Endometrium (tissue), 2 donors: ENCODE measurements at regions not wholly inside any gene's neighbourhood (a gene's known extent, or its start where the extent isn't known, plus 50 kb on each side); places are given as distances from the start of the nearest gene placed in this dataset.

Experiments
- FAIRE-seq: peaks from 2 replicates; lab custom pipeline; 2012; peaks lifted over from hg19 to GRCh38; lab: Jason Lieb, UNC
- donor health status: control.
- donor health status: control.

GRCh38 chr6:6891125-6891721 lies 216.5 kb upstream of the RREB1 start:
- FAIRE-seq = no peak

DNA sequence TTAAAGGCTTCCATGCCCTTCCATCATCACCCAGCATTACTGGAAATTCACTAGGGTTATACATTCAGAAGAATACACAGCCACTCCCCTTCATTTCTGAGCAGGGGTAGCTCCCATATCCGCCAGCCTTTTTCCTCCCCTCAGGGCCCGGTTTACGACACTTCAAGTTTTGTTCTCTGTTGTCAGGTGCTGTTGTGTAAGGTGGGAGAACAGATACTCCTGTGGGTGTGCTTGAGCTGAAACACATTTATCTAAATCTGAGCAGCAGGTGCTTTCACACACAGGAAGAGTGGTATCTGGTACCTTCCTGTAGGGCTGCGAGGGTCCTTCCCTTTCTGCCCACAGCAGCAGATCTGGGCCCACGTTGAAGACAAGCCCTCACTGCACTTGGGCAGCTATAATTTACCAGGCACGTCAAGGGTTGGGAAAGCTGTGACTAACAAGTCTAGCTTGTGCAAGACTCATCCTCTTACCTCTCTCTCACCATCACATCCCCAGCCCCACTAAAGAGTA lies 215.8 kb upstream of the RREB1 start:
- FAIRE-seq = no peak

GRCh38 chr6:6892744-6893583 lies 214.8 kb upstream of the RREB1 start:
- no peak for FAIRE-seq

DNA sequence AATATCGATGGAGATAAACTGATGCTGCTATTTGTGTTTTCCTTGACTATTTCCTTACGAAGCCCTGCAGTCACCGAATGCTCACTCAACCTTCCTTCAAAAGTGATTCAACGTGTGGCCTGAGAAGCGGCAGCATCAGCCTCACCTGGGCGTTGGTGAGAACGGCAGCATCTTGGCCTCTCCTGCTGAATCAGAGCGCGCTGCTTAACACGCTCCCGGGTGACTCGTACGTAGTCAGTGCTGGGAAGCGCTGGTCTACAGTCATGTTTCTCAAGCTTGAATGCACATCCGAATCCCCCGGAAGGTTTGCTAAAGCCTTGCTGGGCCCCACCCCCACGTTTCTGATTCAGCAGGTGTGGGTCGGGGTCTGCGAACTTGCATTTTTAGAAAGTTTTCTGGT lies 214.1 kb upstream of the RREB1 start:
- FAIRE-seq = no peak

GRCh38 chr6:6895929-6896328 lies 211.8 kb upstream of the RREB1 start:
- no peak for FAIRE-seq

DNA sequence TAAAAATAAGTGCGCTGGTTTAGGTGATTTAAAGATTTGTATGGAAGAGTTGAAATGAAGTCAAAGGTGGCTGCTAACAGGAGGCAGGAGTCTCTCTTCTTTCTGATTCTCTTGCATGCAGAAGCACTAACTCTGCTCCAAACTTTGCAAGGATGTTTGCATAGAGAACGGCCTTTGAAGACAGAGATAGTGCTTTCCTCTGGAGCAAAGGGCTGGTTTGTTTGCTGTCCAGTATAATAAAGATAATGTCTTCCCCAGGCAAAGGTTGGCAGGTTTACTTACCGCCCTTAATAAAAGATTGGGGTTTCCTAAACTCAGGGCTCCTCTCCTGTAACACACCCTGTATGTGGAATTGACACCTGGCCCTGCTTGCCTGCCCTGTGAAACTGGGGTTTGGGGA lies 210.6 kb upstream of the RREB1 start:
- no peak for FAIRE-seq

GRCh38 chr6:6900569-6901204 lies 207.1 kb upstream of the RREB1 start:
- FAIRE-seq = no peak

- no peak for FAIRE-seq
Measured at GRCh38 chr6:6901205-6901719, 206.5 kb upstream of the RREB1 start.

- no peak for FAIRE-seq
Measured at GRCh38 chr6:6901945-6902344, 205.8 kb upstream of the RREB1 start.

DNA sequence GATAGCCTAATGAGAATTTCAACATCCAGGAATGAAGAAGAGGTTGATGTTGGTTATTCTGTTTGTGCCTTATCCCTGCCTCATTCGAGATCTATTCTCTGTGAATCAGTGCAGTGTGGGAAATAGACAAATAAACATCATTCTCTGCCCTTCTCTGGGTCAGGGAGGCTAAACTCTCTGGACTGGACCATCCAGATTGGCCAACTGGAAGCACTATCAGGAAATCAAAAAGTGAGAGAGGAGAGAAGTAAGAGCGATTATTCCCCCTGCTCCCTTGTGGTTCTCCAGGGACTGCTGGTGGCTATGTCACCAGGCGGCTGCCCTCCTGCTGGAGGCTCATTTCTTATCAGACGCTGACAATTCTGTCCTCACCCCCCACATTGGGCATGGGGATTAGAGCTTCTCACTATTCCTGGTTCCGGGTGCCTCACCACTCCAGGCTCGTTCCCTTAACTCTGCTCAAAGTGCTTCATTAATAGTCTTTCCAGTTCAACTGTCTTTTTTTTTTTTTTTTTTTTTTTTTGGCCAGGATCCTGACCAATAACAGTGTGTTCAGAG lies 201.7 kb upstream of the RREB1 start:
- no peak for FAIRE-seq

GRCh38 chr6:6906570-6907213 lies 201.1 kb upstream of the RREB1 start:
- no peak for FAIRE-seq

DNA sequence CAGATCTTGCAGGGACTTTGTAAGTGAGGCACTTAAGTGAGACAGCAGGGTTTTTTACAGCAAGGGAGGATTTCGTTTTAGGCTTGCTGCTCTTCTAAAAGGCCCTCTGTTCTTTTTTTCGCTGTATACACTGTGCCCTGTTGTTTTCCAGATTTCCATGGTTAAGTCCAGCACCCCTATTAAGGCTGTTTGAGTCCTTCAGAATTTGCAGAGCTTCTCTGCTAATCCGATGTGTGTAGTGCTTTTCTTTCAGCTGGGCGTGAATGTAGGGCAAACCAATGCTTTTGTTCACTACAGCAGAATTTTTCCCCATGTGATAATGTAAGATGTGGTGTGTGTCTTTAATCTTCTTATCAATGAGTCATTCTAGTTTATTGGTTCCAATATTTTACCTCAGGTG lies 200.5 kb upstream of the RREB1 start:
- no peak for FAIRE-seq

GRCh38 chr6:6908121-6908520 lies 199.6 kb upstream of the RREB1 start:
- FAIRE-seq = no peak

DNA sequence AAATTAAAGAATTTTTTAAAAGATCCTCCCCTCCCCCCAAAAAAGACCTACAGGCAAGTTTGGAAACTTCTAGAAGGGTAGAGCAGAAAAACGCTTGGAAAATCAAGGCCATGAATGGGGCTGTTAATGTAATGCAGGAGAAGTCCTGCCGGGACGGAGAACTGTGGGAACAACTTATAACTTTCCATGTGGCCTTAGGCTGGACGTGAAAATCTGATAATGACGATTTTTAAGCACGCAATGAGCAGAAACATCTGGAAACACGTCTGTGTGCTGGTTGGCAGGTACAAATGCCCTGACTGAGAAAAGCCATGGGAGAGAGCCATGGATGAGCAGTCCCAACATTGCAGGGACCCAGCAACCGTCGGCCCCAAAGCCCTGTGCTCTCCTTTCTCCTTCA lies 198.7 kb upstream of the RREB1 start:
- FAIRE-seq = no peak

- no peak for FAIRE-seq
Measured at GRCh38 chr6:6910734-6911295, 196.9 kb upstream of the RREB1 start.

- no peak for FAIRE-seq
Measured at GRCh38 chr6:6911391-6911790, 196.4 kb upstream of the RREB1 start.

DNA sequence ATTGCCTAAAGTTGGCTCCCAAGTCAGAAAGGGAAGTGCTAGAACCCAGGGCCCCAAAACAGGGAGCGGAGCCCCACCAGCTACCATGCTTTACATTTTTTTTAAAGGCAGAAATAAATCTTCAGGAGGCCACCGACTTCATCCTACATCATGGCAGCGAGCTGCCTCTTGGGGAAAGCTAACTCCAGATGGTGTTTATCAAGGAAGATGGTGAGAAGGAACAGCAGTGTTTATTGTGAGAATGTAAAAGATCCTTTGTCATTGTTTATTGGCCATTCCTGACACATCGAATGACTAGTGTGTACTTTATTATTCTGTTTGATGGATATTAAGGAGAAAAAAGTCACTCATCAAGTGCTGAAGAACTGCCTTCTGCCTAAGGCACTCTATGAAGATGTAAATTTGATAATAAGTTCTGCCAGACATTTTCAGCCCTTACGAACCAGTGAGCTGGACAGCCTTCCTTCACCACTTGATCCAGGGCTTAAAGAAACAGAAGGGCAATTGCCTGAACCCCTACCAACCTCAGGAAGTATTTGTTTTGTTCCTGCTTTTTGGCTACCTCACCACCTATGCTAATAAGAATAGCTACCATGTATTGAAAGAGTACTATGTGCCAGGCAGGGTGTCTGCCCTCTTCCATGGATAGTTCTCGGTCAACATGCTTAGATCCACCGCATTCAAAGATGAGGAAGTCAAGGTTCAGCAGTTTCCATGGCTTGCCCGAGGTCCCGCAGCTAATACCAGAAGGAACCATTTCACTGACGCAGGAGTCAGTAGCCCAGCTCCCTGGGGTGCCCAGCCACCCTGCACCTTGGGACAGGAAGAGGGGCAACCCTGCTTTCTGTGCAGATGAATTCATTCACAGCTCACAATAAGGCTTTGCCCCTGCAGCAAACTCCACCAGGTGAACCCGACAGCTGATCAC lies 194.7 kb upstream of the RREB1 start:
- FAIRE-seq = no peak

GRCh38 chr6:6915219-6915618 lies 192.5 kb upstream of the RREB1 start:
- no peak for FAIRE-seq

GRCh38 chr6:6915813-6916547 lies 191.8 kb upstream of the RREB1 start:
- no peak for FAIRE-seq

- FAIRE-seq = no peak
Measured at GRCh38 chr6:6916598-6916997, 191.2 kb upstream of the RREB1 start.
